IMR-90 (cell line): ENCODE measurements at regions not wholly inside any gene's neighbourhood (a gene's known extent, or its start where the extent isn't known, plus 50 kb on each side); places are given as distances from the start of the nearest gene placed in this dataset.

Experiments
- ATAC-seq: fragments of 200-7000 bp; cut with Tn5 transposase; 2 replicates; pipeline ENCODE4 v1.9.1; 2020; ENCODE audit warnings: low read depth, mild to moderate bottlenecking, moderate library complexity
- BruUV-seq: library from RNA; stranded (reverse); fragments of 400-500 nt; replicated peaks from 2 replicates; lab custom pipeline; 2021; lab: Mats Ljungman, UMichigan
- CTCF ChIA-PET: fragments of 300-600 bp; formaldehyde crosslinking; extraction: SDS; loops from one replicate; lab custom pipeline; 2021; ENCODE audit warnings: antibody characterized with exemption; lab: Yijun Ruan, JAX
- POLR2A ChIA-PET: fragments of 300-600 bp; sonication (Branson Sonifier 250); formaldehyde crosslinking; loops from one replicate; lab custom pipeline; 2022; ENCODE audit warnings: antibody characterized with exemption; ENCODE audit not compliant: unreplicated experiment; lab: Charles Lee
- DNase-seq: peaks from one replicate; pipeline ENCODE4 v3.0.0; 2013
- H2AFZ ChIP-seq: replicated peaks from 2 replicates; pipeline ENCODE3; 2013; ENCODE audit warnings: low read length, mild to moderate bottlenecking; ENCODE audit not compliant: poor library complexity
- H2AK5ac ChIP-seq: 2 replicates; pipeline ENCODE4 v1.6.1; 2013; ENCODE audit warnings: low read depth, low read length, inconsistent platforms
- H2AK9ac ChIP-seq: replicated peaks from 2 replicates; pipeline ENCODE3; 2013; ENCODE audit warnings: mild to moderate bottlenecking, low read depth, low read length, moderate library complexity; ENCODE audit not compliant: poor library complexity
- H2BK120ac ChIP-seq: 2 replicates; pipeline ENCODE4 v1.6.1; 2013; ENCODE audit warnings: low read depth, low read length, inconsistent platforms
- H2BK15ac ChIP-seq: 3 replicates; pipeline ENCODE4 v1.6.1; 2013; ENCODE audit warnings: low read depth, low read length, inconsistent platforms
- H2BK20ac ChIP-seq: 2 replicates; pipeline ENCODE4 v1.6.1; 2013; ENCODE audit warnings: low read depth, mild to moderate bottlenecking, inconsistent platforms, low read length, moderate library complexity
- H2BK5ac ChIP-seq: 2 replicates; pipeline ENCODE4 v1.6.1; 2013; ENCODE audit warnings: mild to moderate bottlenecking, low read depth, low read length, inconsistent platforms; ENCODE audit not compliant: poor library complexity, severe bottlenecking
- H3K14ac ChIP-seq: replicated peaks from 2 replicates; pipeline ENCODE4 v1.6.1; 2013; ENCODE audit warnings: low read depth, low read length, inconsistent platforms
- H3K18ac ChIP-seq: 2 replicates; pipeline ENCODE4 v1.6.1; 2013; ENCODE audit warnings: low read depth, low read length, control low read depth
- H3K23ac ChIP-seq: 2 replicates; pipeline ENCODE4 v1.6.1; 2013; ENCODE audit warnings: low read depth, low read length, inconsistent platforms
- H3K27ac ChIP-seq: 2 replicates; pipeline ENCODE4 v1.5.1; 2013; ENCODE audit warnings: mild to moderate bottlenecking, control low read depth, low read length; ENCODE audit not compliant: insufficient read depth
- H3K27me3 ChIP-seq: 2 replicates; pipeline ENCODE4 v1.6.1; 2013; ENCODE audit warnings: low read length; ENCODE audit not compliant: control insufficient read depth, insufficient read depth
- H3K36me3 ChIP-seq: 2 replicates; pipeline ENCODE4 v1.6.1; 2013; ENCODE audit warnings: low read length, mixed read lengths; ENCODE audit not compliant: control insufficient read depth, insufficient read depth
- H3K4ac ChIP-seq: 2 replicates; pipeline ENCODE4 v1.6.1; 2013; ENCODE audit warnings: low read depth, low read length, inconsistent platforms
- H3K4me1 ChIP-seq: 2 replicates; pipeline ENCODE4 v1.6.1; 2013; ENCODE audit warnings: low read length, mixed read lengths; ENCODE audit not compliant: control insufficient read depth, insufficient read depth
- H3K4me2 ChIP-seq: 2 replicates; pipeline ENCODE4 v1.6.1; 2013; ENCODE audit warnings: low read depth, mild to moderate bottlenecking, control low read depth, low read length, moderate library complexity
- H3K4me3 ChIP-seq: 2 replicates; pipeline ENCODE4 v1.5.1; 2013; ENCODE audit warnings: low read depth, mild to moderate bottlenecking, control low read depth, low read length, moderate library complexity; ENCODE audit not compliant: insufficient read depth
- H3K56ac ChIP-seq: 2 replicates; pipeline ENCODE4 v1.6.1; 2013; ENCODE audit warnings: low read length, inconsistent platforms; ENCODE audit not compliant: insufficient read depth; ENCODE audit errors: extremely low read depth
- H3K79me1 ChIP-seq, 2 experiments: 2 replicates each; pipeline ENCODE4 v1.6.1; 2013; ENCODE audit warnings: low read length in 2 of 2, inconsistent platforms in 1 of 2, low read depth in 1 of 2
- H3K9ac ChIP-seq: 2 replicates; pipeline ENCODE4 v1.6.1; 2013; ENCODE audit warnings: low read depth, low read length, control low read depth
- H3K9me1 ChIP-seq: 2 replicates; pipeline ENCODE4 v1.6.1; 2013; ENCODE audit warnings: low read length, inconsistent platforms; ENCODE audit not compliant: insufficient read depth
- H3K9me3 ChIP-seq: 2 replicates; pipeline ENCODE4 v1.6.1; 2013; ENCODE audit warnings: low read length; ENCODE audit not compliant: control insufficient read depth, insufficient read depth
- H4K20me1 ChIP-seq: 2 replicates; pipeline ENCODE4 v1.6.1; 2013; ENCODE audit warnings: low read length, inconsistent platforms; ENCODE audit not compliant: insufficient read depth
- H4K5ac ChIP-seq: 2 replicates; pipeline ENCODE4 v1.6.1; 2013; ENCODE audit warnings: mild to moderate bottlenecking, low read depth, low read length, control low read depth
- H4K8ac ChIP-seq, 2 experiments: 2 replicates each; pipeline ENCODE4 v1.6.1; 2013; ENCODE audit warnings: low read depth in 2 of 2, low read length in 2 of 2, control low read depth in 1 of 2, inconsistent platforms in 1 of 2
- H4K91ac ChIP-seq: 2 replicates; pipeline ENCODE4 v1.6.1; 2013; ENCODE audit warnings: low read depth, low read length, inconsistent platforms; ENCODE audit not compliant: insufficient read depth
- CEBPB ChIP-seq: IDR thresholded peaks from 2 replicates; pipeline ENCODE4 v1.6.1; 2012; ENCODE audit warnings: low read depth, low read length, improper control_type of control experiment
- RAD21 ChIP-seq: IDR thresholded peaks from 2 replicates; pipeline ENCODE4 v1.6.1; 2012; ENCODE audit warnings: low read length, improper control_type of control experiment
- dilution Hi-C: fragments of 300-500 bp; cut with HindIII; formaldehyde crosslinking; loops from one replicate; pipeline ENCODE4 v1.14.3; 2018; ENCODE audit warnings: low sequenced_read_pairs; ENCODE audit not compliant: unreplicated experiment
- in situ Hi-C: fragments of 300-500 bp; cut with MboI; formaldehyde crosslinking; loops from 3 replicates; pipeline ENCODE4 v1.14.3; 2019; ENCODE audit warnings: low sequenced_read_pairs, inconsistent platforms, mixed read lengths
- intact Hi-C: fragments of 100-400 bp; cut with micrococcal nuclease; formaldehyde crosslinking; loops from 2 replicates; pipeline ENCODE4 v1.10.0; 2022
- TF ChIP-seq, protein P1 (sequence below): conservative IDR thresholded peaks from 2 replicates; pipeline ENCODE4 v1.5.1; 2012; ENCODE audit warnings: mild to moderate bottlenecking, low read depth, low read length, improper control_type of control experiment

DNA sequence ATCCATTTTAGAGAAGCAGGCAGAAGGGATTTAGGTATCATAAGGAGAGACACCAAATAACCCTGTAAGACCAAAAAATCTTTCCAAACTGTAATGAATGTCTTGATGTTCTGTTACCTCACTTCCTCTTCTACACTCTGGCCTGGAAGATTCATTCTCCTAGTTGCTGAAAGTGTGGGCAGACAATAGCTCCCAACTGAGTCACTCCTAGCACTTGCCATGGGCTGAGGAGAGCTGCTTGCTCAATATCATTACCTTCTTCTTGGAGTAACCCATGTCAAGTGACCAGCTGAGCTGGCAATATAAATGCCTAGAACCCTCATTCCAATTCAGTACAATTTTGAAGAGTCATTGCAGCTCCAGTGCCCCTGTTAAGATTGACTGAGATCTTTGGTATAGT is 1985.5 kb upstream of the CDH6 start:
- Histone ChIP-seq H3K4me1 (no peaks in the 10 kb centered on the region), H4K91ac (no peak overlapping the region), H2BK5ac (no peak overlapping the region), H3K14ac (no peak overlapping the region), H4K8ac (no peak overlapping the region), H3K4me3 (no peak overlapping the region), H3K23ac (no peak overlapping the region), H4K20me1 (no peaks in the 10 kb centered on the region), H3K9me1 (no peaks in the 10 kb centered on the region), H3K4me2 (no peak overlapping the region), H2AK5ac (no peak overlapping the region), H3K9ac (no peak overlapping the region), H2BK120ac (no peak overlapping the region), H3K27me3 (no peaks in the 10 kb centered on the region), H3K18ac (no peak overlapping the region), H3K9me3 (peaks cover 2% of the 10 kb centered on the region; the same call in 1 of the 2 replicates), H2AK9ac (no peak overlapping the region), H3K4ac (no peak overlapping the region), H4K5ac (no peak overlapping the region), H3K79me1 (no peaks in the 10 kb centered on the region), H3K27ac (no peak overlapping the region), H2BK15ac (no peak overlapping the region), H2BK20ac (no peak overlapping the region), H3K36me3 (no peaks in the 10 kb centered on the region), H2AFZ (no peak overlapping the region), H3K56ac (no peak overlapping the region)
- ATAC-seq (no peak), DNase-seq (no peak)
- intact Hi-C loops: no loop called here
- BruUV-seq: no TSS peak
- POLR2A ChIA-PET: no interaction called here
- dilution Hi-C loops: no loop called here
- TF ChIP-seq RAD21 (no peak), CEBPB (no peak)
- TF ChIP-seq, protein P1, sequence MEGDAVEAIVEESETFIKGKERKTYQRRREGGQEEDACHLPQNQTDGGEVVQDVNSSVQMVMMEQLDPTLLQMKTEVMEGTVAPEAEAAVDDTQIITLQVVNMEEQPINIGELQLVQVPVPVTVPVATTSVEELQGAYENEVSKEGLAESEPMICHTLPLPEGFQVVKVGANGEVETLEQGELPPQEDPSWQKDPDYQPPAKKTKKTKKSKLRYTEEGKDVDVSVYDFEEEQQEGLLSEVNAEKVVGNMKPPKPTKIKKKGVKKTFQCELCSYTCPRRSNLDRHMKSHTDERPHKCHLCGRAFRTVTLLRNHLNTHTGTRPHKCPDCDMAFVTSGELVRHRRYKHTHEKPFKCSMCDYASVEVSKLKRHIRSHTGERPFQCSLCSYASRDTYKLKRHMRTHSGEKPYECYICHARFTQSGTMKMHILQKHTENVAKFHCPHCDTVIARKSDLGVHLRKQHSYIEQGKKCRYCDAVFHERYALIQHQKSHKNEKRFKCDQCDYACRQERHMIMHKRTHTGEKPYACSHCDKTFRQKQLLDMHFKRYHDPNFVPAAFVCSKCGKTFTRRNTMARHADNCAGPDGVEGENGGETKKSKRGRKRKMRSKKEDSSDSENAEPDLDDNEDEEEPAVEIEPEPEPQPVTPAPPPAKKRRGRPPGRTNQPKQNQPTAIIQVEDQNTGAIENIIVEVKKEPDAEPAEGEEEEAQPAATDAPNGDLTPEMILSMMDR: no peak
- in situ Hi-C loops: no loop called here
- CTCF ChIA-PET: no interaction called here
